Fibroblast of skin of left quadriceps (primary cell): ENCODE measurements at regions not wholly inside any gene's neighbourhood (a gene's known extent, or its start where the extent isn't known, plus 50 kb on each side); places are given as distances from the start of the nearest gene placed in this dataset.

Experiments
- DNase-seq, 2 experiments: peaks; one replicate each; pipeline ENCODE4 v3.0.0-alpha.2; 2013; ENCODE audit warnings: low read depth in 2 of 2

DNA sequence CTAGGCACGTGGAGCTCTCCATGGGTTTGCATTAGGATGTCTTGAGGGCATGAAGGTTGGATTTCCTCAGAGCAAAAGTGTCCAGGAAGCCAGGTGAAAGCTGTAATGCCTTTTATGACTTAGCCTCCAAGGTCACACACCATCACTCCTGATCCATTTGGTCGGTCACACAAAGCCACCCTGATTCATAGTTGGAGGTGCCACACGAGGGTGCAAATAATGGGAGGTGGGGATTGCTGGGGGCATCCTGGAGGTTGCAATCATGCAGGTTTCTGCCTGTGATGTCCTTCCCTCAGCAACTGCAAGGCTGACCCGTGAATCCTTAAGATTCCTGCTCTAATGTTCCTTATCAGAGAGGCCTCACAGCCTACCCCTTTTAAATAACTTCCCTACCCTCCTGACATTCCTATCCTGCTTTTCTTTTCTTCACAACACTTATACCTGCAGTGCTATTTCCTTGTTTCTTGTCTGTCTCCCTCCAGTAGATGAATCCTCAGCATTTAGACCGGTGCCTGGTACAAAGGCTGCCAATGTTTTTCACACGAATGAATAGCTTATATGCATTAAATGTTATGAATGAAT, 97.1 kb downstream of the LIPG start:
- DNase-seq = no peak

DNA sequence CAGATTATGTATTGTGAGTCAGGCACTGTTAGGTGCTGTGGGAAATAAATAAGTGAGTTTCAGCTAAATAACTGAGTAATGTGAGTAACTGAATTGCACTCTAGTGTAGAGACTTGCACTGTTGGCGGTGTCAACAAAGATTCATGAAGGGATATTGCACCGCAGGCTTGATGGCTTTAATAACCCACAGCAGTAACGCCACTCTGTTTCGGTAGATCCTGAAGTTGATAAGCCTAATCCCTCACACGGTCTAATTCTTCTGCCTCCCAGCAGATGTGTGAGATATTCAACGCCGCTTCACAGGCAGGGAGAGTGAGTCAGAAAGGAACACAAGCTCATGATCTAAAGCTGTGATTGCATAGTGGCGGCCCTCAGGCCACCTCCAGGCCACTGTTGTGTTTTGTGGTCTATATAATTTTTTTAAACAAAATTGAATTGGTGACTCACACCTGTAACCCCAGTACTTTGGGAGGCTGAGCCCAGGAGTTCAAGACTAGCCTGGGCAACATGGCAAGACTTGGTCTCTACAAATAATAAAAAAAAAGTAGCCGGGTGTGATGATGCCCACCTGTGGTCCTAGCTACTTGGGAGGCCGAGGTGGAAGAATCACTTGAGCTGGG, 94.3 kb downstream of the LIPG start:
- peak; percentile 54 to 59 for DNase-seq

DNA sequence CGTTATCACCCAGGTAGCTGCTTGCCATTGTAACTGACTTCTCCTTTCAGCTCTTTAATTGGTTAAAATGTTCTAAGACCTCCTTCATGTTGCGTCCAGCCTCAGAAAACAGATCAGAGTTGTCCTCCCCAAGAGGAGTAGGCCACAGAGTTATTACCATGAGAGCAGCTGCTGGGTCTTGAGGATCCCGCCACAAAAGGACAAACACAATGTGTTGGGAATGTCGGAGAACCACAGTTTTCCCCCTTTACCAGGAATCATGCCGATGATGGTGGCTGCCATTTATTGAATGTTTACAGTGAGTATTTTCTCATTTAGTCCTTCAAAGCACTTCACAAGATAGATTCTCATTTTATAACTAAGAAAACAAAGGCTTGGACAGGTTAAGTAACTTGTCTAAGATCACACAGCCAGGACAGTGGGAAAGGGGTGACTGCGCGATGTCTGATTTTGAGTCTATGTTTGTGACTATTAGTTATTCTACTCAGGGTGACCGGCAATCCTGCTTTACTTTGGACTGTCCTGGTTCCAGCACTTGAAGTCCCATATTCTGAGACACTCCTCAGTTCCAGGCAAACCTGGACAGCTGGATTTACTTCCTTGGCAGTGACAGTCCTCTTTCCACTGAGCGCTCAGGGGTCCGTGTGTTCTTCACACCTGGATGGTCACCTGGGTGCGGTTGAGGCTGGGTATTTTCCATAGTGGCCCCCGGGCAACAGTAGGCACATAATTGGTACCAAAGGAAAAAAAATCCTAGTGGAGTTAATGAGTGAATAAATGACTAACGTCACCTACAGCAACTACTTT, 93.6 kb downstream of the LIPG start:
- DNase-seq = no peak

DNA sequence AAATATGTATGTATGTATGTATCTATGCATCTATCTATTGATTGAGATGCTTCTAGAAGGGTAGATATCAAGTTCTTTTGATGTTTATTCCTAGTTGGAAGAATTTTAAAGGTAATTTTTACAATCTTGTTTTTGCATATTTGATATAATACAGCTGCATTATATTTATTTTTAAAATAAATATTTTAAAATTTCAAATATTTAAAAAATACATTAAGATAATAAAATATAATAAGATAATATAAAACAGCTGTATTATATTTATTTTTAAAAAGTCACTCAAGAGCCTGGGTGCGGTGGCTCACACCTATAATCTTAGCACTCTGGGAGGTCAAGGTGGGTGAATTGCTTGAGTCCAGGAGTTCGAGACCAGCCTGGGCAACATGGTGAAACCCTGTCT, 92.5 kb downstream of the LIPG start:
- no peak for DNase-seq

DNA sequence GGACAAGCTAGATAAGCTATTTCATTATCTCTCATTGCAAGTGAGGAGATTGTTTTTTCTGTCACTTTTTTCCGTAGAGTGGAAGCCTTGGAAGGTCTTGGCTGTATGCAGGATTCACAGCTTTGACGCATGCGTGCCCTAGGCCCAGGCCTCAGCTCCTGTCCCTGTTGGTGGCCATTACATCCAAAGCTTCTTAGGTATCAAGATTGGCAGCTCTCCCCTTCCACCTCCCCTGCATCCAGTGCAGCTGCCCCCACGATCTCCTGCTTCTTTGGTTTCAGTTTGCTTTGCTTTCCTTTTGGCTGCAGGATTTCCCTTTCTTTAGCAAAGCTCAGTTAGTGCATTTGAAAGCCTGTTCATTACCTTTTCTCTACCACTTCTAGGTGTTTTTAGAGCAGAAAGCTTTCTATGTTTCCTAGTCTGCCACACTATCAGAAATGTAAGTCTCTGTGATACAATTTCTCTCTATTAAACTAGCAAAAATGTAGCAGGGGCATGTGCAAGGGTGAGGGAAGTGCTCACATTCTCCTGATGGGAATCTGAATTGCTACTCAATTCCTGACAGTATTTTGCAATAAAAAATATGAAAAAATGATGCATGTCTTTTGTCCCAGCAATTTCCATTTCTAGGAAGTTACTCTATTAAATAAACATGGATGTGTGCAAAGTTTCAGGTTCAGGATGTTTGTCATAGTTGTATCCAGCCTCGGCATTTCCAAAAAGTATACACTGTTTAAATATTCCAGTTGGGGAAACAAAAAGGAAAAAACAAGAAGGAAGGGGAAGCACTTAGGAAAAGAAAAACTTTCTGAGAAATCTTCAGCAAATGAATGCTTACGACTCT, 91.2 kb downstream of the LIPG start:
- DNase-seq = no peak

DNA sequence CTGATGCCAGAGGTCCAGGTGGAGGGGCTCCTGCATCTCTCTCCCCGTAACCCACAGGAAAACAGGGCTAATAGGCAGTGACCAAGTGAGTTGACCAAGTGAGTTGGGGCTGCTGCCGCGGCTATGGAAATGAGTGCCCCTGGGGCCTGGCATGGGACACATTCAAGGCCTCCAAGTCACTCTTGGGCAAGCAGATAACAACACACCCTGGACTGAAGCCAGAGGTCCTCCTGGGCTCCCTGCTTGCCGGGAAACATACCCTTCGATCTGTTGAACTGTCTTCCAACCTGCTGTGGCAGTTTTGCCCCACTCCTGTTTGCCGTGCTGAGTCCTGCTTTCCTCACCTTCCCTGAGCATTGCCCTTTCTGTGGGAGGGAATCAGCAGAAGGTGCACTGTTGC, 89.2 kb downstream of the LIPG start:
- DNase-seq = no peak

DNA sequence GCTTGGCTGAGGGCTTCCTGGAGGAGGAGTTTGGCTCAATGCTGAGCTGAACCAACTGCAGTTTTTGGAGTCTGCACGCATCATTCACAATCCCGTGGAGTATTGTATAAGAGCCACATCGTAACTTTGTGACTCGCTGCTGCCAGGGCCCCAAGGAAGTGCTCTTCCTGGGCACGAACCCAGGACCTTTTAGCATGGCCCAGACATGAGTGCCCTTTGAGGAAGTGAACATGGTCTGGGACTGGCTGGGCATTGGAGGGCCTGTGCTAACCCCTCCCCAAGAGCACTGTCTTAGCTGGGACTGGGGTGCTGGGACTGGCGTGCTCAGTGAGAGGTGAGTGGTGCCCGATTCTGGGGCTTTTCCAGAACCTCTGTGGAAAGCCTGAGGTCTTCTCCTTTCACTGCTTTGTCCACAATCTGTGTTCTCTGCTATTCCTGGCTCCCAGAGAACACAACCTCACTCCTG, 88.6 kb downstream of the LIPG start:
- no peak for DNase-seq

DNA sequence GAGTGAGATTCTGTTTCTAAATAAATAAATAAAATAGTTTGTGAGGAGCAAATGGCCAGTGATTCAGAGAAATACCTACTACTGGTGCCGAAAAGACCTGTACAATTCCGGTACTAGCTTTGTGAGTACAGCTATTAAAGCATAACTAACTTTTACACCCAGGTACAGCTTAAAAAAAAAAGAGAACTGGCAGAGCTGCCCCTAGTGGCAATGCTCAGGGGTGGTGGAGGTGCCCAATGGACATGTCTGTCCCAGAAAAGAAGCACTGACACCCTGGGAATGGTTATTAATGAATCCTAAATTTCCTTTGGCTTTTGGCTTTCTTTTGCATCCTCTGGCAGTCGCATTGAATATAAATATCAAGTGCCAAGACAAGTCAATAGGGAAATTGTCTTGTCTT, 87.0 kb downstream of the LIPG start:
- no peak for DNase-seq
